HG03457 (cell line): ENCODE measurements at regions not wholly inside any gene's neighbourhood (a gene's known extent, or its start where the extent isn't known, plus 50 kb on each side); places are given as distances from the start of the nearest gene placed in this dataset.

ENCODE experiments used
- ATAC-seq: cut with Tn5 transposase; IDR thresholded peaks from one replicate; pipeline ENCODE4 v1.9.1; 2021; ENCODE audit warnings: moderate number of reproducible peaks; ENCODE audit not compliant: unreplicated experiment

GRCh38 chr1:101653482-101653946, 343.2 kb downstream of the OLFM3 start:
- no peak for ATAC-seq

- ATAC-seq: no peak
These were observed 332.0 kb downstream of the OLFM3 start for GRCh38 chr1:101664726-101665125.

- ATAC-seq: no peak
These were observed 329.0 kb downstream of the OLFM3 start for GRCh38 chr1:101667761-101668160.

GRCh38 chr1:101683136-101683535, 313.6 kb downstream of the OLFM3 start:
- ATAC-seq: no peak

DNA sequence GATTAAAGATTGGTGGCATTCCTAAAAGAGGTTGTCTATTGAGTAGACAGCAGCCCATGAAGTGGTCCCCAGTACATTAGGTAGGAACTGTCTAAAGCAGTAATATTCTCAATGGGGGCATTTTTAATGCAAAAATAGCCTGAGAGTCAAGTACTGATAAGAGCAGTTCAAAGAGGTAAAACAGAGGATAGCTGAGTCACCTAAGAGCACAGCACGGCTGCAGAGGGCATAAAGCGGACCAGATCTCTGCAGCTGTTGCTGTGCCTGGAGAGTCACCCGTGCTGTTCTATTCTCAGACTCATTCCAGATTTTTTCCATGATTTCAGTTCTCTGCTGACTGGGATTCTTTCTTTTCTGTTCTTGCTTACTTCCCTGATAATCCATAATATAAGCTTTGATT, 313.2 kb downstream of the OLFM3 start:
- ATAC-seq: no peak

DNA sequence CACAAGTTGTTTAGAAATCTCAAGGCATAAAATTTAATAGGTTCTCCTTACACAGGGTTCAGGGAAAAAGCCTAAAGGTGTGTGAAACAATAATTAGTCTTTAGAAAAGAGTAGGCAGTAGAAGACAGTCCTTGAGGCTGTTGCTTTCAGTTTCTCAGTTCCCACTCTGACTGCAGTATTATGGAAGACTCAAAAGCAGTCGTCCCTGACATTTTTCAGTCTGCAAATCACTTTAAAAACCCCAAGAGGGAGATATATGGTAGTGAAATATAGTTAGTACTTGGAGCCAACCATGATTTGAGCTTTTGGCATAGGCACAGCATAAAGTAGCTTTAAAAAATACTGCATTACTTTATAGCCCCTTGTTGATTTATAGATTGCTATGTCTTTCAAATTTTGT, 299.7 kb downstream of the OLFM3 start:
- no peak for ATAC-seq

DNA sequence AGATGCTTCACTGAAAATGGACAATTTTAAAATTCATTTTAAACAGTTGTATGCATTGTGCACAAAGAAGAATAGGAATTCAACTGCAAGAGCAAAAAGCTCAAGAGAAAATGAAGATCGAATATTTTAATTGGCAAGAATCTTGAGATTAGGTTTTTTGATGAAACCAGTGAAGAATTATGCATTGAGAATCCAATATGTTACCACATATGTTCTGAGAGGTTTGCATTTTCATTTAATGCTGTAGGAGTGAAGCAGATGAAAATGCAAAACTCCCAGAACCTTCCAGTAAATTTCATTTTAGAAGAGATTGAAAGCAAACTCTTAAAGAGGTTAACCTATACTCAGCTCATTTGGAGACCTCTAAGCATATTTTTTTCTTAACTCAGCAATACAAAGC, 298.0 kb downstream of the OLFM3 start:
- ATAC-seq: no peak

DNA sequence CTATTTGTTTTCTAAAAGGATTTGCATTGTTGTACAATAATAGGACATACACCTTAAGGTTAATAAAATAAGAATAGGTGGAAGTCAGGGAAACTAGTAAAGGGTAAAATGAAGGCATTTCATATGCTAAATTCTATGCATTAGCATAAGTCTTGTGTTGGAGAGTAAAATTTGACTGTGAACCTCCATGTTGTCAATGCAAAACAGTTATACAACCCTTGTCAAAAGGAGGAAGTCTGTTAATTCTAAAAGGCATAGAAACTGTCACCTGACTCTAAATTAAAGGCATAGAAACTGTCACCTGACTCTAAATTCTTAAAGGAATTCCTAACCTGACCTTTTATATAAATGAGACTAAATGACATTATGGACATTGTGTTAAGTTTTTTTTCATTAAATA, 291.8 kb downstream of the OLFM3 start:
- no peak for ATAC-seq

- ATAC-seq: no peak
These were observed 290.4 kb downstream of the OLFM3 start for GRCh38 chr1:101706366-101706765.

DNA sequence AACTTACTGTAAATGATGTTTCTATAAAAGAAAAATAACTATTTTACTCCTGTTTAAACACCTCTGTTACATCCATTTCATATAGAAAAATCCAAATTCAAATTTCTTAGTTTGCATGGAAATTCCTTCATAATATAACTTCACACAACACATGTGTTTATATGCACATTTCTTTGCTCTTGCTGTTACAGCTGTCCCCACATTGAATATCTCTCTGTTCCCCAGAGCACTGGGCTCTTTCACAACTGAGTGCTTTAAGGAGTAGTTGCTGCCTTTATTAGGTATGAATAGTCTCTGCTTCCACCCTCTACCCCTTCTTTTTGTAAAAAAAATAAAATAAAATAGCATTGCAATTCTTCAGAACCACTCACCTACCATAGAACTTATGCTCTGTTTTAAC, 287.0 kb downstream of the OLFM3 start:
- ATAC-seq: no peak

GRCh38 chr1:101713760-101714159, 283.0 kb downstream of the OLFM3 start:
- ATAC-seq: no peak

DNA sequence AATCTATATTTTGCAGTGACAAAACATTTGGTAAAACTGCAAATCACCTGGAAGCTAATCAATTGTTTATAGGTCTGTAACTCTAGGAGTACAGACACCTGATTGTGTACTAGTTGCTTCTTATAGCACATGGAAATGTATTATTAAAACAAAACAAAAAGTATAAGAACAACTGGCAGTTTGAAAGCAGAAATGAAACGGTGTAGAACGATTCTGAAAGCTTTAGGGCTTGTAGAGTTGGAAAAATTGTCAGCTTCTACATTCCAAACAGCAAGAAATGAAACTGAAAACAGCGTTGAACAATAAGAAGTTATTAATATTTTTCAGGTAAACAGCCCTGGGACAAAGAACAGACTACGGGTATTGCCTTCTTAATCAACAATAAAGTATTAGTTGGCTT, 273.3 kb downstream of the OLFM3 start:
- ATAC-seq: no peak

GRCh38 chr1:101728029-101728428, 268.7 kb downstream of the OLFM3 start:
- ATAC-seq: no peak

DNA sequence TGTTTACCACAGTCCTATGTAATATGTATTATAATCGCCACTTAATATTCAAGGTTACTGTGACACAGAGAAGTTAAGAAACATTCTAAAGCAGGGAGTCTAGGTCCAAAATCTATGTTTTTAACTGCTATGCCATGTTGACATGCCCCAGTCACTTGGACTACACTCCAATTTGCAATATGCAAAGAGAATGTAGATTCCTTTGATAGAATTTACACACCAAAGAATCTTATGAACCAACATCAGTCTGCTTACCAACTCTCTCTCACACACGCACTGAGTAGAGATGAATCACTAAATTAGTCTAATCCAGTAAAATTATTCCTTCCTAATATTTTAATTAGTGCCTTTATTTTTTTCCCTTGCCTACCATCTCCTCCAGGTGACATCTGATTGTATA, 266.2 kb downstream of the OLFM3 start:
- no peak for ATAC-seq

- no peak for ATAC-seq
These were observed 264.5 kb downstream of the OLFM3 start for GRCh38 chr1:101732261-101732660.

- no peak for ATAC-seq
These were observed 263.4 kb downstream of the OLFM3 start for GRCh38 chr1:101733340-101733739.

DNA sequence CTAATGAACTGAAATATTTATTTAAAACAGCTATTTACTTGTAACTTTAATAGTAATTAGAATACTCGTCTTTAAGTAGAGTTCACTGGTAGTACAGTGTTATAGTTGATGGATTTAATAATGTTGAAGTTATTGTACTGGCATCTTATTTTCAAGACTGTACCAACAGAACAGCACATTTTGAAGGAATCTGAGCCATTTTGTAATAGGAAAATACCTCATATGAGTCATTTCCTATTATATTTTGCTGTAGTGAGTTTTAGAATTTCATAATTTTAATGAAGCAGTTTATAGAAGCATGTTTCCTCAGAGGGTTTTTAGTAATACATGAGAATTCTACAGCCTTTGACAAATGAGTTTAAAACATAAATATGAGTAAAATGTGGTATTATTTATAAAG, 258.3 kb downstream of the OLFM3 start:
- no peak for ATAC-seq

DNA sequence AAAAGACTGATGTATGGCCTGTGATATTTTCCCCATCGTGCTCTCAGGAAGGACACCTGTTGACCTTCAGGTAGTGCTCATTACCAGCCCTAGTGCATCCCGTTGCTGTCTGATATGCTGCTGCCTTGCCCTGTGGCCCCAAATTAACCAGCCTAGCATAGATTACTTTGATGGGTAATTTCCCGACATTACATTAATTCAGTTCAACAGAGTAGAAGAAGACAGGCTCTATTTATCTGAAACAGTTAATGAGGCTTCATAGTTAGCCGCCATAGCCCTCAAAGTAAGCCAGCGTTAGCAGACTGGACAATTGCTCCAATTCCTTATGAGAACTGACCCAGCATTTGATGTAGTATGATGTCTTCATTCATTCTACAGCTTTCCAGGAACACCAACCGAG, 257.6 kb downstream of the OLFM3 start:
- no peak for ATAC-seq

- ATAC-seq: no peak
These were observed 256.8 kb downstream of the OLFM3 start for GRCh38 chr1:101739826-101740330.

GRCh38 chr1:101741910-101742309, 254.8 kb downstream of the OLFM3 start:
- ATAC-seq: no peak

- no peak for ATAC-seq
These were observed 254.2 kb downstream of the OLFM3 start for GRCh38 chr1:101742509-101742908.

DNA sequence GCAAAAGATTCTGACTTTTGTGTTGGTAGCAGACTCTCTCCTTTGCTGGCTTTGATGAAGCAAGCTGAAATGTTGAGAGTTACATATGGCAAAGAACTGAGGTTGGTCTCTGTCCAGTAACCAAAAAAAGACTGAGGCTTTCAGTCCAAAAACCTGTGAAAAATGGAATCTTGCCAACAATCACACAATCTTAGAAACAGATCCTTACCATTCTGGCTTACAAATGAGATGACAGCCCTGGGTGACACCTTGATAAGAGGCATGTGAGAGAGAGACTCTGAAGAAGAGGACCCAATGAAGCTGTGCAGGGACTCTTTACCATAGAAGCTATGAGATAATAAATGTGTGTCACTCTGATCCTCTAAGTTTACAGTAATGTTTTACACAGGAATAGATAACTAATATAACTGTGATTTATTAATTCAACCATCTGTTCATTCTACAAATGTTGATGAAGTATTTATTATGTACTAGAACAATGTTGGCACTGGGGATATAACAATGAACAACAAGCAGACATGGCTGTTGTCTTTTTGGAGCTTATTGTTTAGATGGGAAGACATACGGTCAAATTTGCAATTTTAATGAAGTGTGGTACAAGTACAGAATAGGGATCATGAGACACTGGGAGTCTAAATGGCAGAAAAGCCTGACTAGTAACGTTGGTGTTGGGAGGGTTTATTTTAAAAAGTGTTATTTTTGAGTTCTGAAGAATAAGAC, 251.0 kb downstream of the OLFM3 start:
- no peak for ATAC-seq

GRCh38 chr1:101748077-101748476, 248.6 kb downstream of the OLFM3 start:
- no peak for ATAC-seq
